HepG2 (cell line): ENCODE measurements at regions not wholly inside any gene's neighbourhood (a gene's known extent, or its start where the extent isn't known, plus 50 kb on each side); places are given as distances from the start of the nearest gene placed in this dataset.

Experiments used
- ATAC-seq: fragments of 200-7000 bp; cut with Tn5 transposase; 3 replicates; pipeline ENCODE4 v1.9.1; 2020; ENCODE audit warnings: mild to moderate bottlenecking, moderate library complexity
- BruUV-seq: library from RNA; stranded (reverse); fragments of 400-500 nt; replicated peaks from 2 replicates; lab custom pipeline; 2021; lab: Mats Ljungman, UMichigan
- CTCF ChIA-PET: fragments of 300-600 bp; formaldehyde crosslinking; extraction: SDS; loops from one replicate; lab custom pipeline; 2021; ENCODE audit warnings: low total read pairs, inconsistent platforms, low intra/inter-chr PET ratio; lab: Yijun Ruan, JAX
- POLR2A ChIA-PET: fragments of 350-600 bp; sonication (Branson Sonifier 250); formaldehyde crosslinking; loops from one replicate; lab custom pipeline; 2020; ENCODE audit warnings: antibody characterized with exemption, inconsistent platforms; lab: Yijun Ruan, JAX
- DNase-seq: peaks from one replicate; pipeline ENCODE4 v3.0.0-alpha.2; 2015; ENCODE audit warnings: low spot score
- FAIRE-seq: peaks from 3 replicates; lab custom pipeline; 2011; peaks lifted over from hg19 to GRCh38; lab: Jason Lieb, UNC
- H2AFZ ChIP-seq: one replicate; pipeline ENCODE4 v1.6.1; 2011; ENCODE audit warnings: low read length, inconsistent platforms
- H3K27ac ChIP-seq: fragments of 300-600 bp; 3 replicates; pipeline ENCODE4 v1.8.0; 2011; ENCODE audit warnings: mixed run types, mild to moderate bottlenecking, mixed read lengths, low read length, inconsistent platforms; ENCODE audit not compliant: insufficient read depth; ENCODE audit errors: extremely low read length
- H3K27me3 ChIP-seq, 2 experiments: fragments of 200-600 bp in 1 of 2; 2 replicates in 1 of 2; 3 replicates in 1 of 2; pipeline versions ENCODE4 v1.6.0 to v1.8.0; 2011; ENCODE audit warnings: low read length in 2 of 2, mild to moderate bottlenecking in 2 of 2, moderate library complexity in 2 of 2, inconsistent platforms in 1 of 2; ENCODE audit not compliant: insufficient read depth in 2 of 2, control insufficient read depth in 1 of 2
- H3K36me3 ChIP-seq, 2 experiments: fragments of 200-600 bp in 1 of 2; replicated peaks in 1 of 2; 2 replicates in 1 of 2; 3 replicates in 1 of 2; pipeline versions ENCODE4 v1.5.1 to v1.8.0; 2011; ENCODE audit warnings: low read length in 2 of 2, inconsistent platforms in 1 of 2; ENCODE audit not compliant: insufficient read depth in 2 of 2, control insufficient read depth in 1 of 2
- H3K4me1 ChIP-seq: 2 replicates; pipeline ENCODE4 v1.5.1; 2012; ENCODE audit warnings: low read length, inconsistent platforms; ENCODE audit not compliant: insufficient read depth
- H3K4me2 ChIP-seq: 2 replicates; pipeline ENCODE4 v1.6.0; 2011; ENCODE audit warnings: low read depth, low read length, inconsistent platforms
- H3K4me3 ChIP-seq, 3 experiments: fragments of 200-600 bp in 1 of 3; sonication (generic), shearing (Covaris generic) in 1 of 3; replicated peaks in 1 of 3; 2 replicates each; pipeline ENCODE4 v1.5.1; 2011 to 2016; ENCODE audit warnings: low read length in 3 of 3, inconsistent platforms in 2 of 3, low read depth in 2 of 3, mild to moderate bottlenecking in 2 of 3, control low read depth in 1 of 3, mixed read lengths in 1 of 3; ENCODE audit not compliant: insufficient read depth in 1 of 3
- H3K79me2 ChIP-seq: one replicate; pipeline ENCODE4 v1.6.1; 2011; ENCODE audit warnings: low read length, inconsistent platforms; ENCODE audit not compliant: insufficient read depth
- H3K9ac ChIP-seq: 2 replicates; pipeline ENCODE4 v1.6.0; 2011; ENCODE audit warnings: mild to moderate bottlenecking, low read depth, low read length, inconsistent platforms; ENCODE audit not compliant: insufficient read depth
- H3K9me3 ChIP-seq: 2 replicates; pipeline ENCODE4 v1.5.1; 2012; ENCODE audit warnings: mild to moderate bottlenecking, low read length
- H4K20me1 ChIP-seq: 2 replicates; pipeline ENCODE4 v1.6.0; 2011; ENCODE audit warnings: inconsistent platforms, mild to moderate bottlenecking, low read length, moderate library complexity; ENCODE audit not compliant: insufficient read depth
- HMGXB3 ChIP-seq: sonication (generic); formaldehyde crosslinking; IDR thresholded peaks from 2 replicates; pipeline ENCODE4 v1.4.0; 2020; ENCODE audit warnings: missing genetic modification reagents, borderline replicate concordance
- TEAD2 ChIP-seq: sonication (generic); formaldehyde crosslinking; IDR thresholded peaks from 2 replicates; pipeline ENCODE4 v1.9.0; 2021; ENCODE audit warnings: missing genetic modification reagents
- ZNF619 ChIP-seq: sonication (generic); formaldehyde crosslinking; IDR thresholded peaks from 2 replicates; pipeline ENCODE4 v1.4.0; 2020; ENCODE audit warnings: mild to moderate bottlenecking, missing genetic modification reagents
- ZNF878 ChIP-seq: sonication (generic); formaldehyde crosslinking; IDR thresholded peaks from 2 replicates; pipeline ENCODE4 v1.8.1; 2023; ENCODE audit warnings: mild to moderate bottlenecking, missing genetic modification reagents, moderate library complexity
- WGBS: methylation state at CpG from one replicate; pipeline ENCODE4 v1.1.6; 2017; ENCODE audit warnings: low lambda C conversion rate; 5-methylcytosine and 5-hydroxymethylcytosine counted together
- in situ Hi-C: cut with HindIII; loops from 2 replicates; pipeline ENCODE4 v1.10.0; 2017; ENCODE audit warnings: low pct_unique_long_range_greater_than_20kb; ENCODE audit not compliant: extremely low pct_ligation_motif_present
- intact Hi-C: fragments of 100-400 bp; cut with micrococcal nuclease; formaldehyde crosslinking; loops from one replicate; pipeline ENCODE4 v1.10.0; 2022; ENCODE audit not compliant: unreplicated experiment

GRCh38 chr7:42702647-42703046, 209.2 kb downstream of the C7orf25 start:
- no peak for FAIRE-seq
- no peaks in the 10 kb centered on the region for H4K20me1 ChIP-seq
- intact Hi-C loops (no loop called here), in situ Hi-C loops (no loop called here)
- WGBS = 0% methylated on average over 1 of the region's 1 CpG
- no peaks in the 10 kb centered on the region for H3K4me1 ChIP-seq
- H3K9ac ChIP-seq = no peak overlapping the region
- H3K27ac ChIP-seq = no peak overlapping the region
- no peak for DNase-seq
- H2AFZ ChIP-seq = no peak overlapping the region
- H3K9me3 ChIP-seq = no peaks in the 10 kb centered on the region
- no TSS peak for BruUV-seq
- no peaks in the 10 kb centered on the region for H3K27me3 ChIP-seq
- H3K79me2 ChIP-seq = no peaks in the 10 kb centered on the region
- no peak for ATAC-seq
- TF ChIP-seq ZNF878 (CRISPR knock-in tag) (no peak), ZNF619 (CRISPR knock-in tag) (no peak), HMGXB3 (CRISPR knock-in tag) (no peak), TEAD2 (CRISPR knock-in tag) (no peak)
- TF ChIP-seq, all 625 proteins: peak for 0
- Histone ChIP-seq H3K4me3 (no peak overlapping the region), H3K4me2 (no peak overlapping the region), H3K36me3 (no peaks in the 10 kb centered on the region)
- CTCF ChIA-PET = no interaction called here
- POLR2A ChIA-PET = no interaction called here
